T47D (cell line): ENCODE measurements at regions not wholly inside any gene's neighbourhood (a gene's known extent, or its start where the extent isn't known, plus 50 kb on each side); places are given as distances from the start of the nearest gene placed in this dataset.

Source experiments
- DNase-seq, 2 experiments: peaks; one replicate each; pipeline versions ENCODE4 v3.0.0 to v3.0.0-alpha.2; 2011 to 2012; ENCODE audit warnings: low read depth in 1 of 2, low spot score in 1 of 2
- JUND ChIP-seq: IDR thresholded peaks from 2 replicates; pipeline ENCODE4 v1.6.1; 2012; ENCODE audit warnings: low read depth
- in situ Hi-C: cut with HindIII; loops from 2 replicates; pipeline ENCODE4 v1.10.0; 2016; ENCODE audit warnings: low sequenced_read_pairs, low pct_unique_long_range_greater_than_20kb

- TF ChIP-seq JUND, result no peak
- DNase-seq, result no peak
- in situ Hi-C loops, result no loop called here
Measured at GRCh38 chr12:90098132-90098779, 389.6 kb upstream of the ATP2B1 start.

GRCh38 chr12:90091809-90092208, 383.2 kb upstream of the ATP2B1 start:
- no peak for TF ChIP-seq JUND
- no peak for DNase-seq
- in situ Hi-C loops, result no loop called here

- in situ Hi-C loops, result no loop called here
- no peak for TF ChIP-seq JUND
- DNase-seq, result no peak
Measured at GRCh38 chr12:90090929-90091651, 382.5 kb upstream of the ATP2B1 start.

- no peak for TF ChIP-seq JUND
- in situ Hi-C loops, result no loop called here
- no peak for DNase-seq
Measured at GRCh38 chr12:90086281-90086680, 377.6 kb upstream of the ATP2B1 start.

GRCh38 chr12:90085494-90086274, 377.0 kb upstream of the ATP2B1 start:
- no peak for TF ChIP-seq JUND
- in situ Hi-C loops, result no loop called here
- DNase-seq, result no peak

GRCh38 chr12:90084018-90084417, 375.4 kb upstream of the ATP2B1 start:
- in situ Hi-C loops, result no loop called here
- no peak for DNase-seq
- TF ChIP-seq JUND, result no peak

- TF ChIP-seq JUND, result no peak
- in situ Hi-C loops, result no loop called here
- no peak for DNase-seq
Measured at GRCh38 chr12:90080616-90081015, 372.0 kb upstream of the ATP2B1 start.

- no peak for TF ChIP-seq JUND
- DNase-seq, result no peak
- in situ Hi-C loops, result no loop called here
Measured at GRCh38 chr12:90079529-90080210, 371.0 kb upstream of the ATP2B1 start.

- no peak for DNase-seq
- TF ChIP-seq JUND, result no peak
- in situ Hi-C loops, result no loop called here
Measured at GRCh38 chr12:90078344-90078743, 369.7 kb upstream of the ATP2B1 start.

- in situ Hi-C loops, result no loop called here
- no peak for DNase-seq
- TF ChIP-seq JUND, result no peak
Measured at GRCh38 chr12:90077756-90078155, 369.1 kb upstream of the ATP2B1 start.

GRCh38 chr12:90076851-90077319, 368.2 kb upstream of the ATP2B1 start:
- no peak for TF ChIP-seq JUND
- in situ Hi-C loops, result no loop called here
- no peak for DNase-seq

GRCh38 chr12:90075685-90076084, 367.0 kb upstream of the ATP2B1 start:
- in situ Hi-C loops, result no loop called here
- DNase-seq, result no peak
- TF ChIP-seq JUND, result no peak
